Adrenal gland (tissue), 9 donors: ENCODE measurements at regions not wholly inside any gene's neighbourhood (a gene's known extent, or its start where the extent isn't known, plus 50 kb on each side); places are given as distances from the start of the nearest gene placed in this dataset.

Source experiments
- DNase-seq, 7 donors: peaks; one replicate each; pipeline ENCODE4 v3.0.0-alpha.2; 2019 to 2020
- H3K27ac ChIP-seq, 5 donors: fragments of 200-600 bp; sonication (generic) in 4 of 5; 1 replicate in 3 of 5; 2 replicates in 2 of 5; pipeline versions ENCODE4 v1.5.1 to v1.8.0; 2016 to 2020; ENCODE audit warnings: mild to moderate bottlenecking in 1 of 5
- H3K27me3 ChIP-seq: fragments of 200-600 bp; 2 replicates; pipeline ENCODE4 v1.8.0; 2021
- H3K36me3 ChIP-seq, 2 donors: fragments of 200-600 bp; replicated peaks in 1 of 2; 1 replicate in 1 of 2; 2 replicates in 1 of 2; pipeline versions ENCODE4 v1.5.1 to v1.8.0; 2018 to 2022
- H3K4me1 ChIP-seq, 2 donors: fragments of 200-600 bp; replicated peaks in 1 of 2; 1 replicate in 1 of 2; 2 replicates in 1 of 2; pipeline versions ENCODE4 v1.5.1 to v1.8.0; 2018 to 2021
- H3K4me3 ChIP-seq, 4 donors: fragments of 200-600 bp; sonication (generic) in 3 of 4; one replicate each; pipeline ENCODE4 v1.5.1; 2016 to 2018
- H3K9me3 ChIP-seq, 3 donors: fragments of 200-600 bp; sonication (generic) in 1 of 3; replicated peaks in 1 of 3; 1 replicate in 2 of 3; 2 replicates in 1 of 3; pipeline versions ENCODE4 v1.5.1 to v1.8.0; 2016 to 2021
- CTCF ChIP-seq, 6 experiments: fragments of 450-650 bp in 4 of 6; fragments of 200-600 bp in 2 of 6; sonication (generic) in 1 of 6; IDR thresholded peaks; 1 replicate in 5 of 6; 2 replicates in 1 of 6; pipeline versions ENCODE4 v1.5.1 to v1.8.0; 2016 to 2021; ENCODE audit warnings: antibody characterized with exemption in 6 of 6, mild to moderate bottlenecking in 2 of 6, moderate library complexity in 1 of 6
- POLR2A ChIP-seq, 2 donors: fragments of 450-650 bp; IDR thresholded peaks; one replicate each; pipeline ENCODE4 v1.6.1; 2017; ENCODE audit warnings: antibody characterized with exemption in 2 of 2, mild to moderate bottlenecking in 2 of 2, moderate library complexity in 1 of 2
- WGBS, 4 donors: extraction: QIAGEN DNeasy Blood & Tissue Kit in 2 of 4; methylation state at CpG; one replicate each; pipeline versions ENCODE4 v1.1.5 to v1.1.7; 2013 to 2017; 5-methylcytosine and 5-hydroxymethylcytosine counted together
- intact Hi-C, 2 donors: fragments of 100-400 bp; cut with DNase I; formaldehyde crosslinking; loops; one replicate each; pipeline versions ENCODE4 v1.14.1 to v1.15.0; 2022 to 2023
- donor health status: healthy with polysubstance abuse.
- donor health status: Bipolar disorder and iron deficiency.
- donor health status: DM: yes; HTN: yes; CAD: no.
- donor health status: DM: no; HTN: no; CAD: no.
- donor health status: DM: no; HTN: no; CAD: no.

GRCh38 chr4:96652821-96653220, 812.9 kb downstream of the PDHA2 start:
- no peak for TF ChIP-seq CTCF (IDR thresholded peaks at IDR 0.05)
- TF ChIP-seq POLR2A (IDR thresholded peaks at IDR 0.05) = no peak
- intact Hi-C loops = no loop called here
- Histone ChIP-seq H3K4me1 (no peaks in the 10 kb centered on the region), H3K27me3 (no peaks in the 10 kb centered on the region), H3K4me3 (no peak overlapping the region), H3K27ac (no peak overlapping the region), H3K36me3 (no peaks in the 10 kb centered on the region), H3K9me3 (no peaks in the 10 kb centered on the region)
- no peak for DNase-seq
- WGBS, 4 donors = 90 to 99% (median 91%) methylated on average over 5 to 7 of the region's 7 CpGs

- no peak overlapping the region for H3K27ac ChIP-seq
- H3K4me3 ChIP-seq = no peak overlapping the region
- WGBS, 4 donors = 85 to 94% (median 88%) methylated on average over 4 to 6 of the region's 6 CpGs
- intact Hi-C loops = no loop called here
- TF ChIP-seq CTCF (IDR thresholded peaks at IDR 0.05) (no peak), POLR2A (IDR thresholded peaks at IDR 0.05) (no peak)
- no peaks in the 10 kb centered on the region for H3K4me1 ChIP-seq
- H3K36me3 ChIP-seq = no peaks in the 10 kb centered on the region
- no peaks in the 10 kb centered on the region for H3K9me3 ChIP-seq
- no peaks in the 10 kb centered on the region for H3K27me3 ChIP-seq
- DNase-seq = no peak
Observed at GRCh38 chr4:96654045-96654444, 814.2 kb downstream of the PDHA2 start.

GRCh38 chr4:96670381-96670780, 830.5 kb downstream of the PDHA2 start:
- TF ChIP-seq CTCF (IDR thresholded peaks at IDR 0.05) (no peak), POLR2A (IDR thresholded peaks at IDR 0.05) (no peak)
- Histone ChIP-seq H3K9me3 (no peaks in the 10 kb centered on the region), H3K27me3 (no peaks in the 10 kb centered on the region), H3K4me3 (no peak overlapping the region), H3K36me3 (no peaks in the 10 kb centered on the region), H3K27ac (no peak overlapping the region), H3K4me1 (no peaks in the 10 kb centered on the region)
- DNase-seq = no peak
- WGBS, 4 donors = 57 to 73% (median 68%) methylated on average over 2 of the region's 2 CpGs
- intact Hi-C loops = no loop called here

- intact Hi-C loops = no loop called here
- H3K27ac ChIP-seq = no peak overlapping the region
- 77 to 79% (median 77%) methylated on average over 1 of the region's 1 CpG for whole genome bisulfite sequencing, 4 donors
- no peaks in the 10 kb centered on the region for H3K36me3 ChIP-seq
- H3K27me3 ChIP-seq = no peaks in the 10 kb centered on the region
- TF ChIP-seq POLR2A (IDR thresholded peaks at IDR 0.05) = no peak
- no peak for DNase-seq
- no peaks in the 10 kb centered on the region for H3K4me1 ChIP-seq
- no peaks in the 10 kb centered on the region for H3K9me3 ChIP-seq
- no peak overlapping the region for H3K4me3 ChIP-seq
Observed at GRCh38 chr4:96675416-96675815, 835.5 kb downstream of the PDHA2 start.

- Histone ChIP-seq H3K4me1 (no peaks in the 10 kb centered on the region), H3K4me3 (no peak overlapping the region), H3K27me3 (no peaks in the 10 kb centered on the region), H3K36me3 (no peaks in the 10 kb centered on the region), H3K27ac (no peak overlapping the region), H3K9me3 (no peaks in the 10 kb centered on the region)
- WGBS, 4 donors = 67 to 90% (median 83%) methylated on average over 1 of the region's 1 CpG
- intact Hi-C loops = no loop called here
- TF ChIP-seq CTCF (IDR thresholded peaks at IDR 0.05) (no peak), POLR2A (IDR thresholded peaks at IDR 0.05) (no peak)
- DNase-seq = no peak
Observed at GRCh38 chr4:96675896-96676295, 836.0 kb downstream of the PDHA2 start.
